ENCODE measurements at regions not wholly inside any gene's neighbourhood (a gene's known extent, or its start where the extent isn't known, plus 50 kb on each side); places are given as distances from the start of the nearest gene placed in this dataset.
A peak's percentile ranks its signal among the peaks of the same experiment; 100 is the strongest.

- no peaks in the 10 kb centered on the region for H3K27me3 ChIP-seq (ENCODE audit: control insufficient read depth, insufficient read depth, low read length)
- no peaks in the 10 kb centered on the region for H3K9me3 ChIP-seq (ENCODE audit: control insufficient read depth in 2 of 3, insufficient read depth in 1 of 3, low read length in 3 of 3)
- H3K27ac ChIP-seq (ENCODE audit: low read depth in 2 of 2, low read length in 2 of 2), result no peak overlapping the region
- H3K36me3 ChIP-seq (ENCODE audit: control insufficient read depth in 2 of 3, insufficient read depth in 3 of 3, low read length in 3 of 3), result no peaks in the 10 kb centered on the region
- no peak overlapping the region for H3K9ac ChIP-seq (ENCODE audit: low read length in 3 of 3)
- H3K4me1 ChIP-seq (ENCODE audit: control insufficient read depth in 2 of 3, insufficient read depth in 2 of 3, low read depth in 1 of 3, low read length in 3 of 3), result no peaks in the 10 kb centered on the region
- H3K4me3 ChIP-seq (ENCODE audit: low read length in 3 of 3), result no peak overlapping the region
- no peak for FAIRE-seq
- TF ChIP-seq CTCF (IDR thresholded peaks at IDR 0.05; ENCODE audit: borderline replicate concordance, extremely low read depth, insufficient read depth), result no peak
- DNase-seq, result peak in 1 of 5 donors; percentile 14
- intact Hi-C loops (cut with DNase I), result no loop called here
These were observed 103.8 kb upstream of the SMIM21 start for GRCh38 chr18:75531212-75531850.

DNA sequence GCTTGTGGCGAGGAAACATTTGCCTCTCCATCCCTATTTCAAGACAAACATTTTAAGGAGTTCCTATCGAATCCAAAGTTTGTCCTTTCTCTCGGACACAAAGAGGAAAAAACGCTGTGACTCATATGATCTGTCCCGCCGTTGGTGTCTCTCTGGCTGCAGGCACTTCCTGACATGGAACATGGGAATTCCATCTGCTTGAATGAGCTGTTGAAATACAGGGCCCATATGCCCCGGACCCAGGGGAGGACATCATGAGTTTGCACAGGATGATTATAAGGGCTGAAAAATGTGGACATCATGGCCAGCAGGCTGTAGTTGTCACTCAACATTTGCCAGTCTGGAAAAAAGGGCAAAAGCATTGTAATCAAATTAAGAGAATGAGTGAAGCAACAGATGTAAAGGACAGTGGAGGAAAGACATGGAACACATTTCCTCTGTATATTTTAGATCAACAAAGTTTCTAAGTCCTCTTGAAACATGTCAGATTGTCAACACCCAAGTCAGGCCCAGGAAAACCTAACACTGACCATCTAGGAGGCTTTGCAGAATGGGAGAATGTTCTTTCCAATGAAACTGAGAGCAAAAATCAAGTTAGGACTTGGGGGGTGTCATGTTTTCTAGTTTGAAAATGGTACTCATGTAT is 103.2 kb upstream of the SMIM21 start:
- DNase-seq (no peak), FAIRE-seq (no peak)
- no peak overlapping the region for H3K9ac ChIP-seq (ENCODE audit: low read length in 3 of 3)
- H3K4me3 ChIP-seq (ENCODE audit: low read length in 3 of 3), result no peak overlapping the region
- no peaks in the 10 kb centered on the region for H3K27me3 ChIP-seq (ENCODE audit: control insufficient read depth, insufficient read depth, low read length)
- H3K36me3 ChIP-seq (ENCODE audit: control insufficient read depth in 2 of 3, insufficient read depth in 3 of 3, low read length in 3 of 3), result no peaks in the 10 kb centered on the region
- H3K4me1 ChIP-seq (ENCODE audit: control insufficient read depth in 2 of 3, insufficient read depth in 2 of 3, low read depth in 1 of 3, low read length in 3 of 3), result no peaks in the 10 kb centered on the region
- intact Hi-C loops (cut with DNase I), result no loop called here
- no peaks in the 10 kb centered on the region for H3K9me3 ChIP-seq (ENCODE audit: control insufficient read depth in 2 of 3, insufficient read depth in 1 of 3, low read length in 3 of 3)
- H3K27ac ChIP-seq (ENCODE audit: low read depth in 2 of 2, low read length in 2 of 2), result no peak overlapping the region
- TF ChIP-seq CTCF (IDR thresholded peaks at IDR 0.05; ENCODE audit: borderline replicate concordance, extremely low read depth, insufficient read depth), result no peak

DNA sequence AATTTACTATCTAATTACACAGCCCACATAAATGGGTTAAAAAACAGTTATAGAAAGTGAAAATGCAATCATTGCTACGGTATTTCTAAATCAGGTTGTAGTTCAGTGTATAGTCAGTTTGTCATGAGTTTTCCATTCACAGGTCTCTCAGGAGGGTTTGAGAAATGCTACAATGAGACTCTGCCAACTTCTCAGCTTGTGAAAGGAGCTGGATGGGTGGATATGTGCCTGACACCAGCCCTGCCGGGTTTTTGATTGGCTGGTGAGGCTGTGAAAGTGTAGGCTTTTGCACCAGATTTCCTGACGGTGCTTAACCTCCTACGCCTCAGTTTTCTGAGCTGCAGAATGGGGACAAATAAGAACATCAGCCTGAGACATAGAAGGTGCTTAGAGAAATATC is 102.6 kb upstream of the SMIM21 start:
- TF ChIP-seq CTCF (IDR thresholded peaks at IDR 0.05; ENCODE audit: borderline replicate concordance, extremely low read depth, insufficient read depth), result no peak
- DNase-seq (no peak), FAIRE-seq (no peak)

More for the DNA sequence above, 102.6 kb upstream of the SMIM21 start:
- H3K9ac ChIP-seq (ENCODE audit: low read length in 3 of 3), result no peak overlapping the region
- no peaks in the 10 kb centered on the region for H3K9me3 ChIP-seq (ENCODE audit: control insufficient read depth in 2 of 3, insufficient read depth in 1 of 3, low read length in 3 of 3)
- intact Hi-C loops (cut with DNase I), result no loop called here
- H3K36me3 ChIP-seq (ENCODE audit: control insufficient read depth in 2 of 3, insufficient read depth in 3 of 3, low read length in 3 of 3), result no peaks in the 10 kb centered on the region
- H3K27ac ChIP-seq (ENCODE audit: low read depth in 2 of 2, low read length in 2 of 2), result no peak overlapping the region
- no peak overlapping the region for H3K4me3 ChIP-seq (ENCODE audit: low read length in 3 of 3)
- H3K4me1 ChIP-seq (ENCODE audit: control insufficient read depth in 2 of 3, insufficient read depth in 2 of 3, low read depth in 1 of 3, low read length in 3 of 3), result no peaks in the 10 kb centered on the region
- H3K27me3 ChIP-seq (ENCODE audit: control insufficient read depth, insufficient read depth, low read length), result no peaks in the 10 kb centered on the region

All from kidney (tissue), 13 donors.